DMS79 treated with DMSO at 0.1 percent for 48 hours (cell line): ENCODE measurements at regions not wholly inside any gene's neighbourhood (a gene's known extent, or its start where the extent isn't known, plus 50 kb on each side); places are given as distances from the start of the nearest gene placed in this dataset.
"Not testable (repeated sequence)": the region's sequence is repeated elsewhere in the genome, so short reads cannot be mapped to it uniquely, and the experiment has no call there.

Experiments used
- DNase-seq: peaks from one replicate; lab custom pipeline; 2025; lab: John Stamatoyannopoulos, UW

DNA sequence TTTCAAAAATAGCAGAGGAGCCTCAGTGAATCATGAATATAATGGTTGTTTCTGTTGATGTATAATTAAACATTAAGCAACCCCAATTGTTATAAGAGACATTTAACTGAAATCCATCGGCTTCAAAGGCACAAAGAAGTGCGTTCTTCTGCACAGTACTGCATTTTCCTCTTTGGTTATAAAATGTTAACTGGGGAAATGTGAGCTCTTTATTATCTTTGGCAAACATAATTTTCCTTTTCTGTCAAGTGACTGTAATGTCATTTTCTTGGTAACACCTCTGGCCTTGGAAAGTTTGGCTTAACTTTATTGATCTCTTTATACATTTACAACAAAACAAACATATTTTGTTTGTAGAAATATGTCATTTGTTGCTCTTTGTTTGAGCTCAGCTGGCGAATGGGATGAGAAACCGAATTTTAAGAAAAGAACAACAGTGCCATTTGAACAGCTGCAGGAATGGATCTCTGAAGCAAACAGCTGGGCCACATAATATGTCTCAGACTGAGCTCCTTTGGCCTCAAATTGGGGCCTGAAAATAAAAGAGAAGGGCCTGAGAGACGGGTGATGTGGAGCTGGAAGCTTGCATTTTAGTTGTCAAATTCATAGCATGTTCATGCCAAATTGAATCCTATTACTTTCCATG, 427.0 kb upstream of the SPTLC3 start:
- DNase-seq = no peak

DNA sequence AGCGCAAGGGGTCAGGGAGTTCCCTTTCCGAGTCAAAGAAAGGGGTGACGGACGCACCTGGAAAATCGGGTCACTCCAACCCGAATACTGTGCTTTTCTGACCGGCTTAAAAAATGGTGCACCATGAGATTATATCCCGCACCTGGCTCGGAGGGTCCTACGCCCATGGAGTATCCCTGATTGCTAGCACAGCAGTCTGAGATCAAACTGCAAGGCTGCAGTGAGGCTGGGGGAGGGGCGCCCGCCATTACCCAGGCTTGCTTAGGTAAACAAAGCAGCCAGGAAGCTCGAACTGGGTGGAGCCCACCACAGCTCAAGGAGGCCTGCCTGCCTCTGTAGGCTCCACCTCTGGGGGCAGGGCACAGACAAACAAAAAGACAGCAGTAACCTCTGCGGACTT, 426.1 kb upstream of the SPTLC3 start:
- not testable (repeated sequence) for DNase-seq

DNA sequence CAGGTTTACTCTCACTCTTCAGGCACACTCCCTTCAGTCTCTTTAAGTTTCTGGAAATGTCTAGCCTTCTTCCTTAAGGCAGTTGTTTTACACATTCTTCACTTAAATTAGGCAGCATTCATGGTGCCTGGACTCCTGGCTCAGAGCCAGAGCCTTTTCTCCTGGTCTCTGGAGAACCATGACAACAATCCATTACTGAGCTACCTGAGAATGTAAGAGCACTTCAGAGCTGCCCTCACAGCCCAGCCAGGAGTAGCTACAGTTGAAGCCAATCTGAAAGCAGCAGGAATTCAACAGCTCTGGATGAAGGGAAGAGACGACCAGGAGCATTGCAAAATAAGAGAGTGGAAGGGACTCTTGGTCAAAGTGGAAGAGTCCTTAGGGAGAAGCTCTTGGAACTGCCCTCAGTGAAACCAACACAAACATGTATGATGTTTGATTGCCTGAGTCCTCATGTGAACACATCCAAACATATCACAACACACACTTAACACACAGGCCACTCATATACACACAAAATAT, 416.8 kb upstream of the SPTLC3 start:
- peak; percentile 95 for DNase-seq

DNA sequence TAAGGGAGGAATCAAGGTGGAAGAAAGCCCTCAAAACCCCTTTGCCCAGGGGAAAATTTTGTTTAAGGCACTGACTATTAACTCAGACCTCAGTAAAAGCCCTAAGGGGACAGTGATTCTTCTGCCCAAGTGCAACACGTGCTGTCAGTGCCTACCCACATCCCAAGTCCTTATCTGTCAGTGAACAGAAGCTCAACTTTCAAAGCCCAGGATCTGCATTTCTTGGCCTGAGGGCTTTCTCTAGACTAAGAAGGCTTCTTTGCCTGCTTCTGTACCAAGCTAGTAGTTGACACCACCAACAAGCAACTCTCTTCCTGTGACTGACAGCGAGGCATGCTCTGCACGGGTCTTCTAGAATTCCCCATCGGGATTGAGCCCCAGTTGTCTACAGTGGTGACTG, 416.0 kb upstream of the SPTLC3 start:
- no peak for DNase-seq

DNA sequence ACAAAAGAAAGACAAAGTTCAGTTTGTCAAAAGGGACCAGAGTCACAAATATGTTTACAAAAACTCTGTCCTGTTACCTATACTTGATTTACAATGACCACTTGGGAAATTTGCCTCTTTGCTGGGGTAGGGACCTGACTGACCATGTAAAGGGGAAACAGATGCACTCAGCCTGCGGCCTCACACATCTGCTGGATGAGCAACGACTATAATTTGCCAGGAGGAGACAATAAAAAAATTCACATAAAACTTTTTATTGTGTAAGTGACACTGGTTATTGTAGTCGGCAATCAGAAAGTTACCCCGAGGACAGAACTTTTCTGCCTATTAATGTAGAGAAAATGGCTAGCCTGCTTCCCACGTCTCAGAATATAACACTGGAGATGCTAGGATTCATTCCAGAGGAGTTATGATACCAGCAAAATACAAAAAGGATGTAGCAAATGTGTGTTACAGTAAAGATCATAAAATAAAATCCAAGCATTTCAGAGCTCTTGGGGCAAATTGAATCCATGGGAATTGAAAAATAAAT, 415.4 kb upstream of the SPTLC3 start:
- DNase-seq = no peak

DNA sequence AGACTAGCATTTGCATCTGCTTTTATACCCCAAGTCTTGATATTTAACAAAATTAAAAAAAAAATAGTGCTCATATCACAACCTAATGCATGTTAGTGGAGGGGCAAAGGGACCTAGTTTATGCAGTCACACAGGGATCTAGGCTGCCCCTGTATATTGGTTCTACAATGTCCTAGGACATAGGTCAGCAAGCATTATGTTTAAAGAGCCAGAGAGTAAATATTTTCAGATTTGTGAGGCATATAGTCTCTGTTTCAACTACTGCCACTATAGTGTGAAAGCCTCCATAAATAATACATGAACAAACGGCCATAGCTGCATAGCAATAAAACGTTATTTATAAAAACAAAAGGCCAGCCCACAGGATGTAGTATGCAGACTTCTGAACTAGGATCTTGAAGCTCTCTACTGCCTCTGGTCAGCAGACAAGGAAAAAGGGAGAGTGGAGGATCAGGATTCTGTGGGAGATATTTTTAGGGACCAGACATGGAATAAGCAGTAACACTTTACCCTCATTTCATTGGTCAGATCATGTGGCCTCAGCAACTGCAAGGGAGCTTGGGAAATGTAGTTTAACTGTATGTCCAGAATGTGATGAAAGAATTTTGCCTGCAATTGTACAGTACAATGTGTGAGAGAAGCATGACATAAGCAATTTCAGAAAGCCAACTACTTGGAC, 414.2 kb upstream of the SPTLC3 start:
- DNase-seq = no peak

DNA sequence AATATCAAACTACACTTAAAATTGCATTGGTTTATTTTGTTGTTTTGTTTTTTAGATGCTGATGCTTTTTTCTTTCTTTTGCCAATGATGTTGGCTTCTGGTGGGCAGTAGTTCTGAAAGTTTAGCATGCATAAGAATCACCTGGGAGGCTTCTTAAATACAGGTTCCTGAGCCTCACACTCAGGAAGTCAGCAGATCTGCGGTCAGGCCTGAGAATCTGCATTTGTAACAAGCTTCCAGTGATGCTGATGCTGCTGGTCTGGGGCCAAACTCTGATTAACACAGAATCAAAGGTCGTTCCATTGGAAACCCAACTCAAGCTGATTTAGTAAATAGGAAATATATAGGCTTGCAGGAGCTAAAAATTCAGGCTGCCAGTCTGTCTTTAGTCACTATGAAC, 412.9 kb upstream of the SPTLC3 start:
- DNase-seq = no peak

DNA sequence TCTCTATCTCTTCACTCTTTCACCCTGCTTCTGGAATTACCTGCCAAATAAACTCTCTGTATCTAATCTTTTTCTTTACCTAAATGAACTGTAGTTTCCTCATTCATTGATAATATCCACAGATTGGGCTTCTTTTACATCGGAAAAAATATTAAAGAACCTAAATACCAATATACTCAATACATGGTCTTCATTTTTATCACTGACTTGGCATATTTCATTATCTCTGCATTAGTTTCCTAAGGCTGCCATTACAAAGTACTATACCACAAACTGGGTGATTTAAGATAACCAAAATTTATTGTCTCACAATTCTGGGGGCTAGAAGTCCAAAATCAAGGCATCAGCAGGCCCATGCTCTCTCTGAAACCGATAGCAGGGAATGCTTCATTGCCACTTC, 411.9 kb upstream of the SPTLC3 start:
- DNase-seq = no peak

DNA sequence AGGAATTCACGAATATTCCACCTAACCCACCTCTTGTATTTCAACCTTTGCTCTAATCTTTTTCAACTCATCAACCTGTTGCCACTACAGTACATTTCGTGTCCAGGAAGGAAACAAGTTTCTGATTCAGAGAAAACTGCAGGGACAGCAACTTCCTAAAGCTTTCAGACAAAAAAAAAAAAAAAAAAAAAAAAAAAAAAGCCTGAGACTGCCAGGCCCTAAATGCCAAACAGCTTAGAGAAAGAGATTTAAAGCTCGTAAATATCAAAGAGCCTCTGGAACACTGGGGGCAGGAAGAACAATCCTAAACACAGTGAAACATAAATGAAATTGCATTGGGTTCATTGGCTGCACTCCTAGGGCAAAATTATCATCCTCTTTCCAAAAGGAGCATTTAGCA, 411.2 kb upstream of the SPTLC3 start:
- DNase-seq = peak; percentile 8

DNA sequence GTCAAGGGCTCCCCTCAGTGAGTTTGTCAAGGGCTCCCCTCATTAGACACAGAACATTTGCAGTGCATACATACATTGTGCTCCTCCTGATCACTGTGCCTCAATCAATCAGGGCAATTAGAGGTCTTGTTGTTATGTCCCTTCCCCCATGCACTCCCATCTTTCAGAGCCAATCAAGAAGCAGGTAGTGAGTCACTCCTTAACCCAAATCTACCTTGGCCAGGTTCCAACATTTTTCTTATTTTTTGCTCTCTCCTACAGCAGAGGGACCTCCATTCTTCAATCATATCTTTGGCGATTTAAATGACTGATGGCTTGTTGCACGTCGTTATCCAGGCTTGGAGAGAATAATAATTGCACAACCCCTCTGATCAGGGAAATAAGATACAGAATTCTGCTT, 409.9 kb upstream of the SPTLC3 start:
- DNase-seq = peak; percentile 67

DNA sequence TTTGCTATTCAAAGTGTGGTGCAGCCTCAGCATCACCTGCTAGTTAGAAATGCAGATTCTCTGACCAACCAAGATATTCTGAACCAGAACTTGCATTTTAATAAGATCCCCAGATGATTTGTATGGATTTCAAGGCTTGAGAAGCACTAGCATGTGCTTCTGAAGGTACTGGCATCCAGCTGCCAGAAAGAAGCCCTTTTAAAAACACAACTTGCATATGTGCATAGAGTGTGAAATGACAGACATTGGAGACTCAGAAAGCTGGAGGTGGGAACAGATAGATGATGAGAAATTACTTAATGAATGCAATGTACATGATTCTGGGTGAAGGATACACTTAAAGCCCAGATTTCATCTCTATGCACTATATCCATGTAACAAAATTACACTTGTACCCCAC, 409.3 kb upstream of the SPTLC3 start:
- DNase-seq = no peak

DNA sequence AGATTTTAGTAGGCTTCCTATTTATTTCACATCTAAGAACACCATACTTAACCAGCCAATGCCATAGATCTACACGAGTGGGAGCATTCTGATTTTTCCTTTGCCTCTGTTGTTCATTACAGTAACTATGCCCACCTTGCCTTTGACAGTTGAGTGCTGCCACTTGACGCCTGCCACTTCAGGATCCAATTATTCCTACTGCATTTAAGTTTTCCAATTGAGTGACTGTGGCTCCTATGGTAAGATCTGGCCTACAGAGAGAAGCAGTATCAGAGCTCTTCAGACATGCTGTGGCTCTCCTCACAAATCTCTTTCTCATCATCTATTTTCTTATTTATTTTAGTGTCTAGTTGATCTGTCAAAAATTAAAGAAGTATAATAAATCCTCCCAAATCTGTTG, 403.0 kb upstream of the SPTLC3 start:
- DNase-seq = peak; percentile 70

DNA sequence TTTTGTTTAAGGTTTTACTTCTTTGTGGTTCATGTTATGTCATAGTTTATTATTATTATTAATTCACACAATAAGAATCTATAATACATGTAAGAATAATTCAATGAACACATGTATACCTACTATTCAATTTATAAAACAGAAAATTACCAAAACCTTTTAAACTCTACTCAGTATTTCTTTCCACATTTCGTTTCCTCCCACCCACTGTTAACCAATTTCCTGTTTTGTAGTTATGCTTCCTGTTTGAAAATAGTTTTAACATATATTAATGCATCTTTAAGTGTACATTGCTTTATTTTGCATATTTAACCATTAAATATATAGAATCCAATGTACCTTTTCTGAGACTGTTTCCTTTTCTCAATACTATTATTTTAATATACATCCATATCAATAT, 397.9 kb upstream of the SPTLC3 start:
- no peak for DNase-seq

DNA sequence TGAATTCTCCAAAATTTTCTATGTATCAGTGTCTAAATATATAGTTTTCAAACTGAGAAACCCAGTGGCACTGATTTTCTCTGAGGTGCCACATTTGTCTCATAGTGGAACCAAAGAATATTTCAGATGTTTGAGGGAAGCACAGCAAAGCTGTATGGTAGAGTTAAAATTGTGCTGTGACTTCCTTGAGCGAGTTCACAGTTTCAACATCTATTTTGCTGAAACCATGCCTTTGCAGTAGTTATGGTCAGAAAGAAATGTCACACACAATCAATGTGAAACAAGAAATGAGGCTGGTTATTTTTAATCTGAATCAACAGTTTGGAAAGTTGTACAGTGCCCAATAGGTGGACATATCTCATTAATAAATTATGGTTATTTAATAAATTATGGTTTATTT, 394.0 kb upstream of the SPTLC3 start:
- no peak for DNase-seq

DNA sequence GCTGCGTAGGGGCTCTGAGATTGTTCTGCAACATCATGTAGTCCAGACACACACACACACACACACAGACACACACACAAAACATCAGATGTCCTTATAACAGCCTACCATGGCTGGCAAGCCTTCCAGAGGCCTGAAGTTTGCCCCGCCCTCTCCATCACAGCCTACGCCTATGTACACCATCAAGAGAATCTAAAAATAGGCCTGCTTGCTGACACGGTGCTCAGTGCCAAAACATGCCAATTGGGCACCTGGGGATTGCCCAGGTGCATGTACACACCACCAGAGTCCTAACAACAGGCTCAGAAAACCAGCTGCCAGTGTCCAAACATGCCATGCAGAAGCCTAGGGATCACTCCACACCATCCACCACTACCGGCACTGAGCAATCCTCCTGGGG, 391.7 kb upstream of the SPTLC3 start:
- no peak for DNase-seq

DNA sequence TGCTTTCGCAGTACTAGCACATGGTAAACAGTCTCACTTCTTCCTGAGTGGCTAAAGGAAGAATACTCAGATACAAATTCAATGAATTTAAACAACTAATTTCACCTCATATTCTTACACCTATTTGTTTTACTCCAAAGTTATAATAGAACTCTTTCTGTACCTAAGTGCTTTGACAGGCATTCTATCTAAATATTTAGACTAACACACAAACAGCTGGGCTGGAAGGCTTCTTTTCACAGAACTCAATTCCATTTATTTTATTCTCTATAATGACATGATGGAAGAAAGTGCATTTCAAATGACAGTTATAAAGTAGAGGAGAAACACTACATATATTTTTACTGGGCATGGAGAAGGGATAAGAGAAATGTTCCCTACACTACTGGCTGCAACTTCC, 384.9 kb upstream of the SPTLC3 start:
- DNase-seq = no peak

DNA sequence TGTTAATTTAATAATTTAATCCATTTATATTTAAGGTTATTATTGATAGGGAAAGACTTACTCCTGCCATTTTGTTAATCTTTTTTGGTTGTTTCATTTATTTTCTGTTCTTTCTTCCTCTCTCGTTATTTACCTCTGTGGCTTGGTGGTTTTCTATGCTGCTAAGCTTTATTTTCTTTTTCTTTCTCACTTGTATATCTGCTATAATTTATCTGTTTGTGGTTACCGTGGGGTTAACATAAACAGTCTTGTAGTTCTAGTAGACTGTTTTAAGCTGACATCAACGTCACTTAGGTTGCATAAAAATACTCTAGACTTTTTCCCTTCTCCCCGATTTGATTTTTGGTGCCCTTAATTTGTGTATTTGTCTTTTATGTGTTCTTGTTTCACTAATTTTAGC, 381.3 kb upstream of the SPTLC3 start:
- no peak for DNase-seq

DNA sequence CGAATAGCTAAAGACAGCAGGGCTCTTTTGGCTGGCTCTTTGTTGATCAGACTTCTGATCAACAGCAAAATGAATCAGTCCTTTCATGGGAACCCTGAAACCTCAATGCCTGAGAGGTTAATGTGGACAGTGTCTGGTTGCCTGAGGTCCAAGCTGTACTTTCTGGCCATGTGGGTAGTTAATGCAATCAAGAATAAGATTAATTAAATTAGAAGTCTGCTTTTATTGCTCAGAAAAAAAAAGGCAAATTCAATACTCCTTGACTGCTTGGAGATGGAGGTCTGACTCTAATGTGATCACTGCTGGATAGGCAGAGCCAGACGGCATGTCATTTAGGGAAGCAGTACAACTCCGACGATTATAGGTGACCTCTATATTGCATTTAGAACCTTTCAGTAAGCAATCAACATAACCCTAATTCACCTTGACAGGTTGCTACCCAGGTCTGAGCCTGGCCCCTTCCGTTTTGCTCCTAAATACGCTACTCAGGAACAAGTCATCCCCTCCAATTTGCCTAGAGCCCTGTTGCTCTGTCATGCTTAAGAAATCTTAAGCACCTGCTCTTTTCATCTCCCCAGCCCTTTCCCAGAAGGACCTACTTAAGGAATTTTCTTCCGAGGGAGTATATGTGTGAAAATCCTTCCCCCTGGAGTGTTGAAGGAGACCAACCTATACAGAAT, 370.0 kb upstream of the SPTLC3 start:
- DNase-seq = peak; percentile 90

DNA sequence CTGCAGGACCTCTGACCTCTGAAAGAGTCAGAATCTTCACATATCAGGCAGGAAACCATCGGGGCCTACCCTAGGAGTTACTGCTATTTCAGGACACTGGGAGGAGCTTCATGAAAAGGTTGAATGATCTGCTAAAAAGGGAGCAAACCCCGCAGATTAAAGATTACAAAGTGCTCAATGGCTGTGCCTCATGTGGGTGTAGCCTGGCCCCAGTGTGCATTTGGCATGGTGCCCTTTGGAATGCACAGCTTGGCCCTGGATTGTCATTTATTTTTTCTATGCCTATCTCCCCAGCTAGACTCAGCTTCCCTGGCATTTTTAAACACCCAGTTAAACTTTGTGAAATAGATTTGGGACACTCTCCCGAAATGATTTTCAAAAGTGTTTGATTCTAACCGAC, 368.5 kb upstream of the SPTLC3 start:
- DNase-seq = no peak

DNA sequence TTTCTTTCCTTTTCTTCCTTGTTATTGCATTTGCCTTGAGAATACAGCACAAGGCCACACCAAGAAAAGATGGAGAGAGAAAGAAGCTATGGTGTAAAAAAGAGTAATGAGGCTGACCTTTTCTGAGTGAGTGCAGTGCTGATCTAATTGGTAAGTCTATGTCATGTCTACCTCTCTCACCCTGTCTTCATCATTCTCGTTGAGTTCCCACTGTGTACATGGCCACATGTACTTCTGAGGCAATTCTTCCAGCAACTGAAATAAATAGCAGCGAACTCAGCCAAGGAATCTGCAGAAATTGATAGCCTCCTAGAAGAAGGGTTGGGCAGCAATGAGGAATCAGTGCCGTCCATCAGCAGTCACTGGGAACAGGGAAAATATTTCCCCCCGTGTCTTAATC, 367.2 kb upstream of the SPTLC3 start:
- DNase-seq = no peak

DNA sequence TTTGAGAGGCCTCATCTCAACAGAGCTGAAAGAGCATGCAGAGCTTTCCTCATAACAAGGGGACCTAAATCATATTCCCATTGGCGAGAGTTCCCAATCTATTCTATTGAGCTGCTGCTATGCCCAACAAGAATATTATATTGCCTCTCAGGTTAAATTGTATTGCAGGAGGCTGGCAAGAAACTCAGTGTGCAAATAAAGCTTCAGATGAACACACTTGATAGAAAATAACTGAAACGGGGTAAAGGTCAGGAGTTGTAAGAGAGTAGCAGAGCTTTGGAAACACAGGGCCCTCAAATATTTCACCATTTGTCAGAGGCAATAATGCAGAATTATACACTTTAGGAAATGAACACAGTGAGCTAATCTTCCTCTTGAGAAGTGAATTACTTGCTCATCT, 364.3 kb upstream of the SPTLC3 start:
- no peak for DNase-seq

DNA sequence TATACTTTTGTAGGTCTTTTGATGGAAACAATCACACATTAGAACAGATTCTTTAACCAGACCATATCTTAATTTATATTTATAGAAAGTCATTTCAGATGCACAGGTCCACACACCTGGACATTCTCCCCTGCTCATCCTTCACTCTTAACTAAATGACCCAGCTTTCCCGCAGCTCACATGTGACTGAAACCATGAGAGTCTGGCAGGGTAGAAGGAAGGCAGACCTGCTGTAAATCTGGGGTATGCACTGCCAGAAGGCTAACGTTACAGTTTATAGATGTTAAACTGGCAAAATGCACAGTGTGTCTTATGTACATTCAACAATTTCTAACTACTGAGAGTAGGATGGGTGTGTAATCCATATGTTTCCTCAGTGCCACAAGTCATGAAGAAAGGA, 359.5 kb upstream of the SPTLC3 start:
- no peak for DNase-seq

DNA sequence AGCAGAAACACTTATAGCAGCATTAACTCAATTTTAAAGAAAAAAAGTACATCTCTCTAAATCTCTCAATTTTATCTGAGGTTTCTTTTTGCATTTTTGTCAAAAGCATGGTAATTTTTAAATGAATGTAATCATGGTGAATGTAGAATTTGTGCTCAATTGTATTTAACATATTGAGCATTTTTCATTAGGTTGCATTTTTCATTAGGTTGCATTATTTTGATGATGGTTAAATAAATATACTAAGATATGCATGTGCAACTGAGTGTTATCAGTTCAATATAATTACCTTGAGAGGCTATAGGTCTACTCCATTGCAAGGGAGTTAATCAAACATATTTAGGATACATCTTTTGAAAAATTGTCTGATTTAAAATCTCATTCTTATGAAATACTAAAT, 355.1 kb upstream of the SPTLC3 start:
- DNase-seq = no peak
